ENCODE measurements at regions not wholly inside any gene's neighbourhood (a gene's known extent, or its start where the extent isn't known, plus 50 kb on each side); places are given as distances from the start of the nearest gene placed in this dataset.

- no peak for DNase-seq
These were observed 379.4 kb downstream of the FBXW7 start for GRCh38 chr4:152156442-152156841.

- DNase-seq = no peak
These were observed 380.8 kb downstream of the FBXW7 start for GRCh38 chr4:152155070-152155469.

- no peak for DNase-seq
These were observed 381.5 kb downstream of the FBXW7 start for GRCh38 chr4:152154433-152154832.

GRCh38 chr4:152153476-152154270 is 382.2 kb downstream of the FBXW7 start:
- DNase-seq = no peak

GRCh38 chr4:152150214-152150613 is 385.7 kb downstream of the FBXW7 start:
- no peak for DNase-seq

GRCh38 chr4:152149745-152150144 is 386.1 kb downstream of the FBXW7 start:
- DNase-seq = no peak

- DNase-seq = no peak
These were observed 387.2 kb upstream of the GATB start for GRCh38 chr4:152148057-152148456.

GRCh38 chr4:152146244-152146643 is 385.4 kb upstream of the GATB start:
- DNase-seq = no peak

- no peak for DNase-seq
These were observed 383.0 kb upstream of the GATB start for GRCh38 chr4:152143806-152144205.

GRCh38 chr4:152138451-152138850 is 377.6 kb upstream of the GATB start:
- no peak for DNase-seq

GRCh38 chr4:152132776-152133175 is 372.0 kb upstream of the GATB start:
- no peak for DNase-seq

- no peak for DNase-seq
These were observed 367.5 kb upstream of the GATB start for GRCh38 chr4:152128356-152128755.

- no peak for DNase-seq
These were observed 365.4 kb upstream of the GATB start for GRCh38 chr4:152126238-152126637.

GRCh38 chr4:152118819-152119553 is 358.2 kb upstream of the GATB start:
- DNase-seq = peak; percentile 66

- DNase-seq = peak; percentile 59
These were observed 357.2 kb upstream of the GATB start for GRCh38 chr4:152117933-152118507.

GRCh38 chr4:152117520-152117919 is 356.7 kb upstream of the GATB start:
- no peak for DNase-seq

- no peak for DNase-seq
These were observed 356.2 kb upstream of the GATB start for GRCh38 chr4:152117054-152117453.

GRCh38 chr4:152115794-152116193 is 355.0 kb upstream of the GATB start:
- DNase-seq = no peak

GRCh38 chr4:152115118-152115517 is 354.3 kb upstream of the GATB start:
- DNase-seq = no peak

GRCh38 chr4:152114562-152114961 is 353.8 kb upstream of the GATB start:
- no peak for DNase-seq

- DNase-seq = no peak
These were observed 352.1 kb upstream of the GATB start for GRCh38 chr4:152112887-152113286.

- no peak for DNase-seq
These were observed 351.4 kb upstream of the GATB start for GRCh38 chr4:152112190-152112589.

- no peak for DNase-seq
These were observed 350.0 kb upstream of the GATB start for GRCh38 chr4:152110780-152111179.

All from NCI-H69 (cell line).